ENCODE measurements at regions not wholly inside any gene's neighbourhood (a gene's known extent, or its start where the extent isn't known, plus 50 kb on each side); places are given as distances from the start of the nearest gene placed in this dataset.

DNA sequence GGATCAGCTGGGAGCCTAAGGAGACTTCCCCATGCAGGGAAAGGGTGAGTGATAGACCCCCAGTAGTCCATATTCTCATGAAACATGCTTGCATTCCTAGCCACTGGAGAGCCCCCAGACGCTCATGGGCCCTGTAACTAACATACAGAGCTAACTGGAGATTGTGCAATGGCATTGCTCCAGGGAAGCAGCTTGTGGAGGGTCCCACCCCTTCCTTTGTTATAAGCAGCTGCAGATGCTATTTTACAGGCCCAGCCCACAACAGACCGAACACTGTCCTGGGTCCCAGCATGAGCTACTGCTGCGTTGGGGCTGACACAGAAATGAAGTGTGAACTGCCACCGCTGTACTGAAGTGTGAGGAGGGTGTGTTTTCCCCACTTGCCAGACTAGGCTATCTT, 1465.7 kb upstream of the DIAPH2 start:
- TF ChIP-seq ZFX (IDR thresholded peaks at IDR 0.05): no peak
- no peak overlapping the region for H3K27ac ChIP-seq

DNA sequence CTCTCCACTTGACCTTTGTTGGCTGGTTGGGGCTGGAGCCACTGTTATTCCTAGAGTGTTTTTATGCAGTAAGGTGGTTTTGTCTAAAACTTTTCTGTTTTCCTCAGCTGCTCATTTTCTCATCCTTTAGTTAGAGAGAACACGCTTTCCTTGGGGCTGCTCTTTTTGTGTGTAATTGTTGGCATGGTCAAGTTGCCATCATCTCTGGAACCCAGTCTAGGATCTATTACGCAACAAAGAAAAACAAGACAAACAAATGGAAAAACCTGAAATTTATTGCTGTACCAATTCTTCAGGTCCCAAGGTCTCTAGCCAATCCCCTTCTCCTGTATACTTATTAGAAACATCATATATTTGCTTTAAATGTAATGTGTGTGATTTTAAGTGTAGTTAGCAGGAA, 1436.3 kb upstream of the DIAPH2 start:
- H3K27ac ChIP-seq: no peak overlapping the region
- no peak for TF ChIP-seq ZFX (IDR thresholded peaks at IDR 0.05)
- TF ChIP-seq, protein P1, sequence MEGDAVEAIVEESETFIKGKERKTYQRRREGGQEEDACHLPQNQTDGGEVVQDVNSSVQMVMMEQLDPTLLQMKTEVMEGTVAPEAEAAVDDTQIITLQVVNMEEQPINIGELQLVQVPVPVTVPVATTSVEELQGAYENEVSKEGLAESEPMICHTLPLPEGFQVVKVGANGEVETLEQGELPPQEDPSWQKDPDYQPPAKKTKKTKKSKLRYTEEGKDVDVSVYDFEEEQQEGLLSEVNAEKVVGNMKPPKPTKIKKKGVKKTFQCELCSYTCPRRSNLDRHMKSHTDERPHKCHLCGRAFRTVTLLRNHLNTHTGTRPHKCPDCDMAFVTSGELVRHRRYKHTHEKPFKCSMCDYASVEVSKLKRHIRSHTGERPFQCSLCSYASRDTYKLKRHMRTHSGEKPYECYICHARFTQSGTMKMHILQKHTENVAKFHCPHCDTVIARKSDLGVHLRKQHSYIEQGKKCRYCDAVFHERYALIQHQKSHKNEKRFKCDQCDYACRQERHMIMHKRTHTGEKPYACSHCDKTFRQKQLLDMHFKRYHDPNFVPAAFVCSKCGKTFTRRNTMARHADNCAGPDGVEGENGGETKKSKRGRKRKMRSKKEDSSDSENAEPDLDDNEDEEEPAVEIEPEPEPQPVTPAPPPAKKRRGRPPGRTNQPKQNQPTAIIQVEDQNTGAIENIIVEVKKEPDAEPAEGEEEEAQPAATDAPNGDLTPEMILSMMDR (conservative IDR thresholded peaks at IDR 0.05): no peak

DNA sequence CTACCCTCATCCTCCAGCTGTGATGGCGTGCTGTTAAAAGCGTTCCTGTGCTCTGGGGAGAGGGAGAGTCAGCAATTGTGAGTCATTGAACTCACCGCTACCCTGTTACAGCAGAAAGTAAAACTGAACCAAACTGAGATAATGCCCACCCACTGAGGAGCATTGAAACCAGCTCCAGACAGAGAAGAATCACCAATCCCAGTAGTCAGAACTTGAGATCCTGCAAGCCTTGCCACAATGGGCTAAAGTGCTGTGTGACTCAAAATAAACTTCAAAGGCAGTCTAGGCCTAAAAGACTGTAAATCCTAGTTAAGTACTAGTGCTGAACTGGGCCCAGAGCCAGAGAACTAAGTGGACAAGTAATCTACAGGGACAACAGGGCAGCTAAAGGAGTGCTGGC, 1394.2 kb upstream of the DIAPH2 start:
- no peak overlapping the region for H3K27ac ChIP-seq
- TF ChIP-seq, protein P1 (conservative IDR thresholded peaks at IDR 0.05): no peak
- no peak for TF ChIP-seq ZFX (IDR thresholded peaks at IDR 0.05)

DNA sequence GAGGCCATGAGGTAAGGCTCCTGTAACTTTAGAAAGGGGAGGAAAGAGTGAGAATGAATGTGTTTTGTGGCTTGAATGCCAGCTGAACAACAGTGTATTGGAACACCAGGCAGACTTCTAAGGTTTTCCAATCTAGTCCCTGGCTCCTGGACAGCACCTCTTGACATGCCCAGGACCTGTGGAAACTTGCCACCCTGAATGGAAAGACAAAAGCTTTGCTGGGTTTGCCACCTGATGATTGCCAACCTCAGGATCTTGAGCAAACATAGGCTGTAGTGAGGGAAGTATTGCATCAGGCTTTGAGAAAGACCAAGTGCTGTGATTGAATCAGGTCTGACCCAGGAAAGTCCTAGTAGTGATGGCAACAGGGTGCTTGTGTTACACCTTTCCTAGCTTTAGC, 1393.1 kb upstream of the DIAPH2 start:
- H3K27ac ChIP-seq: no peak overlapping the region
- TF ChIP-seq, protein P1 (conservative IDR thresholded peaks at IDR 0.05): no peak
- no peak for TF ChIP-seq ZFX (IDR thresholded peaks at IDR 0.05)

DNA sequence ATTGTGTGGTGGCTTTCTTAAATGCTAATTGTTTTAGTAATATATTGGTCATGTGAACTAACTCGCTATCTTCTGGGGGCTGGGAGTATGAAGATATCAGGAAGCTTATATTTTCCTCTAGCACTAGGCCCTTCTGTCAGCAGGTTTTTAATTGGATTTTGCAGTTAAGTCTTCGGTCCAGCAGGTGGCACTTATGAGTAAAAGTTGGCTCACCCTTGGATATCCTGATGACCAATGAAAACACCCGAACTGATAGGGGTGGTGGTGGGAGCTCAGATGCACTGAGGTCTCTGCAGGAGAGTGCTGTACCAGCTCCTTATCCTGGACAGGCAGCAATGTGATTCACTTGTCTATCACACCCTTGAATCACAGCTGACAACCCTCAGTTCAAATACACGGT, 1365.8 kb upstream of the DIAPH2 start:
- no peak overlapping the region for H3K27ac ChIP-seq
- TF ChIP-seq ZFX (IDR thresholded peaks at IDR 0.05): no peak
- TF ChIP-seq, protein P1 (conservative IDR thresholded peaks at IDR 0.05): peak; percentile 54

DNA sequence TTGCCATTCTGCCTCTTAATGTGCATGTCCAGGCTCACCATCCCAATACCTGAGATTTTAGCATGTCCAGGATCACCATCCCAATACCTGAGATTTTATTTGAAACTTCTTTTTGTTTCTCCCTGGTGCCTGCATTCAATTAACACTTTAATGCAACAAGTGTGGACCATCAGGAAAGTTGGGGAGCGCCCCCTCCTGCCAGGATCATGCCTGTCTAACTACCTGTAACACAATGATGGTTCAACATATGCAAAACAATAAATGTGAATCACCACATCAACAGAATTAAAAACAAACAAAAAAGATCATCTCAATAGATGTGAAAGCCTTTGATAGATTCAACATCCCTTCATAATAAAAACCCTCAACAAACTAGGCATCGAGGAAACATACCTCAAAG, 1359.5 kb upstream of the DIAPH2 start:
- TF ChIP-seq ZFX (IDR thresholded peaks at IDR 0.05): no peak
- TF ChIP-seq, protein P1 (conservative IDR thresholded peaks at IDR 0.05): peak; percentile 20
- H3K27ac ChIP-seq: no peak overlapping the region

DNA sequence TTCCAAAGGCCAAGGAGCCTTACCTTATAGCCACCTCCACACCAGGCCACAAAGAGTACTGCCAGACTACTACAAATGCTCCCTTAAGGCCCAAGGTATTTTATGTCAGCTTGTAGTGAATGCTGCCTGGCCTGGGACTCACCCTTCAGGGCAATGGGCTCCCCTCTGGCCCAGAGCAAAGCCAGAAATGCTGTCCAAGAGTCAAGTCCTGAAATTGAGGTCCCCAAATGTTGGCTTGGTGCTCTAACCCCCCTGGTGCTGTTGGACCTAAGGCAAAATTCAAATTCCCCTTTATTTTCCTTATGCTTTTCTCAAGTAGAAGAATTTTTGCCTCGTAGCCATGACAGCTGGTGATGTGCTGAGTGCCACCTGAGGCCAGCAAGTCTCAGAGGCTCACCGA, 1354.3 kb upstream of the DIAPH2 start:
- TF ChIP-seq, protein P1 (conservative IDR thresholded peaks at IDR 0.05): no peak
- no peak for TF ChIP-seq ZFX (IDR thresholded peaks at IDR 0.05)
- H3K27ac ChIP-seq: no peak overlapping the region

DNA sequence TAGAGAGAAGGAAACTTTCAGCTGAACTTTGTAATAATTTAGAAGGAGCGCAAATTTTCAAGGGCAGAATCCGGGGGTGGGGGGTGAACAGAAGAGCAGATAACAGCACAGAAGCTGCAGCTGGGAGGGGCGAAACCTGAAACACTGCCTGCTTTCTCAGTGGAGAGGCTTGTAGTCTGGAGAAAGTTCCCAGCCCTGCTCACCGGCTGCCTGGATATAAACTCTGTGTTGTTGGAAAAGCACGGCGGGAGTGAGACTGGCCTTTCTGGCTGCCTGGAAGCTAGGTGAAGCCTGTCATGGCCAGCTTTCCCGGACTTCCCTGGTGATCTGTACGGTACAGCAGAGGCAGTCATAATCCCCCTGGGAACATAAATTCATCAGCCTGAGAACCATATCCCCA, 1352.1 kb upstream of the DIAPH2 start:
- TF ChIP-seq, protein P1 (conservative IDR thresholded peaks at IDR 0.05): no peak
- no peak for TF ChIP-seq ZFX (IDR thresholded peaks at IDR 0.05)
- H3K27ac ChIP-seq: no peak overlapping the region

Measured in C4-2B (cell line).